ENCODE measurements at regions not wholly inside any gene's neighbourhood (a gene's known extent, or its start where the extent isn't known, plus 50 kb on each side); places are given as distances from the start of the nearest gene placed in this dataset.
"Not testable (repeated sequence)": the region's sequence is repeated elsewhere in the genome, so short reads cannot be mapped to it uniquely, and the experiment has no call there.

- no peak for DNase-seq
Measured at GRCh38 chr17:72566671-72567484, 446.1 kb downstream of the SOX9 start.

- DNase-seq: no peak
Measured at GRCh38 chr17:72567774-72568173, 447.0 kb downstream of the SOX9 start.

DNA sequence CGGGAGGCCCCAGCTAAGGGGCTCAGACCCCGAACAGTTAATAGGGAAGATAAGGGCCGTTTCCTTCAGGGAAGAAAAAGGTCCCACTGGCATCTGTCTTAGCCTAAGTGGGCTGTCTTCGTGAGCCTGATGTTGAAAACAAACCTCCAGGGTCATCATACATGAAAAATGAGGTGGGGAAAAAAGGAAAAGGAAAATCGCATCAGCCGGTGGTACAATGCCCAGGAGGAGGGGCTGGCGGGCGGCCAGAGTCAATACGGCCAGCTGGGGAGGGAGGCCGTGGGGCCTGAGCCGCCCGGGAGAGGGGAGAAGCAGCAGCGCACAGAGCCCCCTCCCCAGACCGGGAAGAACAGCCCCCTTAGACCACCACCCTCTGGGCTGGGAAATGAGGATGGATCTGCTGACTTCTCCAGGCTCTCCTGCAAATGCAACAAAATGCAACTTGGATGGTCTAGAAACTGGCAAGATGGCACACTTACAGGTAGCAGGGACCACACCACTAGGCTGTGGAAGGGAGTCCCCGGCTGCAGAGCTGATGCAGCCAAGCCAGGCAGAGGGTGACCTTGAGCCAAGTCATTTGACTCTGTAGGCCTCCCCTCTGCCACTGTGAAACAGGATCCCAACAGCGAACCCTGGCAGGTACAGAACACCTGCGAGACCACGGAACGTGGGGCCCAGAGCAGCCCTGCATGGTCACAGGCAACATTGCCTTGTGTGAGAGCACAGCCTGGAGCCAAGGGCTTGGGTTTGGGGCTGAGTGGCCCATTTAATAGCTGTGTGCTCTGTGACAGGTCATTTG is 448.5 kb downstream of the SOX9 start:
- no peak for DNase-seq

- DNase-seq: no peak
Measured at GRCh38 chr17:72571813-72572396, 451.1 kb downstream of the SOX9 start.

GRCh38 chr17:72572604-72573491 is 452.0 kb downstream of the SOX9 start:
- no peak for DNase-seq

- not testable (repeated sequence) for DNase-seq
Measured at GRCh38 chr17:72573492-72573801, 452.6 kb downstream of the SOX9 start.

GRCh38 chr17:72574675-72575510 is 454.1 kb downstream of the SOX9 start:
- no peak for DNase-seq

GRCh38 chr17:72575542-72576233 is 454.9 kb downstream of the SOX9 start:
- DNase-seq: no peak

GRCh38 chr17:72576289-72576759 is 455.5 kb downstream of the SOX9 start:
- no peak for DNase-seq

- no peak for DNase-seq
Measured at GRCh38 chr17:72578817-72579470, 458.1 kb downstream of the SOX9 start.

DNA sequence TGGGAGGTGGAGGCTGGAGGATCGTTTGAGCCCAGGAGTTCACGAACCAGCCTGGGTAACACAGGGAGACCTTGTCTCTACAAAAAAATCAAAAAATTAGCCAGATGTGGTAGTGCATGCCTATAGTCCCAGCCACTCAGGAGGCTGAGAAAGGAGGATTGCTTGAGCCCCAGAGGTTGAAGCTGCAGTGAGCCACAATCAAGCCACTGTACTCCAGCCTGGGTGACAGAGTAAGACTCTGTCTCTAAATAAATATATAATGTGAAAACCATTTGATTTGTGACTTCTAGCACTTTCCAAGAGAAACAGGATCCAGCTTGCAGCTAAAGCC is 459.1 kb downstream of the SOX9 start:
- no peak for DNase-seq

GRCh38 chr17:72580321-72581127 is 459.7 kb downstream of the SOX9 start:
- no peak for DNase-seq

- no peak for DNase-seq
Measured at GRCh38 chr17:72587156-72587555, 466.3 kb downstream of the SOX9 start.

DNA sequence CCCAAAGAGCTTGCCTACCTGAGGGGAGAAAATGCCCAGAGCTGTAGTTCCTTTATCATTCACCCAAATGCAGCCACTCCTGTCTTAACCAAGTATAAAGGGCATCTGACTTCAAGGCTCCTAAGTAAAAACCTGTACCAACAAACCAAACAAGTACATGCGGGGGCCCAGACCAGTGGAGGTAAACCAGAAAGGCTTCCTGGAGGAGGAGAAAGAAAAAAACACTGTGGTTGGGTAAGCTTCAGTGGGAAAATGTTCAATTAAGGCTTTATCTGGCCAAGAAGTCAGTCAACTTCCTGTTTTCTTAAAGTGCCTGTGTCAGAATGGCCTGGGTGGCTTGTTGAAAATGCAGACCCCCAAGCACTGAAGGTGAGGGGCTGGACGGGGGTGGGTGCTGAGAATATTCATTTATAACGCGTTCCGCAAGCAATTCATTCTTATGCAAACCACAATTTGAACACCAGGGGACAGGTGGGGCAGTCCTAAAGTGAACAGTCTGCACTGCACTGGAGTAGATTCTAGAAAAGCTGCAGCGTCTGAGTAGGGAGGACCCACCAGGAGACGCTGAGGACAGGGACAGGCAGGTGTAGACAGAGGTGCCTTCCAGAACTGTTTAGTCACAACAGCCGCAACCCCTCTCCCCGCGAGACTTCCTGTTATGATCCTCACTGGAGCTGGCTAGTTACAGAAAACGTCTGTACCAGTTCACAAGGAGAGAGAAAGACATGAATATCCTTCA is 467.1 kb downstream of the SOX9 start:
- DNase-seq: no peak

- DNase-seq: no peak
Measured at GRCh38 chr17:72588561-72588960, 467.7 kb downstream of the SOX9 start.

GRCh38 chr17:72588961-72589360 is 468.1 kb downstream of the SOX9 start:
- peak; percentile 19 for DNase-seq

GRCh38 chr17:72590382-72590781 is 469.6 kb downstream of the SOX9 start:
- no peak for DNase-seq

- DNase-seq: no peak
Measured at GRCh38 chr17:72590882-72591281, 470.1 kb downstream of the SOX9 start.
